Prostate gland (tissue), 2 donors: ENCODE measurements at regions not wholly inside any gene's neighbourhood (a gene's known extent, or its start where the extent isn't known, plus 50 kb on each side); places are given as distances from the start of the nearest gene placed in this dataset.

Experiments used
- DNase-seq: peaks from one replicate; pipeline ENCODE4 v3.0.0-alpha.2; 2019; ENCODE audit warnings: low spot score
- H3K27ac ChIP-seq, 2 donors: fragments of 200-600 bp; sonication (generic); 2 replicates each; pipeline ENCODE4 v1.5.1; 2017 to 2019
- H3K27me3 ChIP-seq: fragments of 200-600 bp; sonication (generic); replicated peaks from 2 replicates; pipeline ENCODE4 v1.5.1; 2019; ENCODE audit not compliant: insufficient read depth
- H3K36me3 ChIP-seq, 2 donors: fragments of 200-600 bp; sonication (generic); 1 replicate in 1 of 2; 2 replicates in 1 of 2; pipeline versions ENCODE4 v1.5.1 to v1.8.1; 2017 to 2019
- H3K4me1 ChIP-seq: fragments of 200-600 bp; sonication (generic); replicated peaks from 2 replicates; pipeline ENCODE4 v1.5.1; 2019
- H3K4me3 ChIP-seq, 2 donors: fragments of 200-600 bp; sonication (generic); 2 replicates each; pipeline ENCODE4 v1.5.1; 2017 to 2019
- H3K9me3 ChIP-seq: fragments of 200-600 bp; sonication (generic); 2 replicates; pipeline ENCODE4 v1.5.1; 2017
- POLR2A ChIP-seq: fragments of 450-650 bp; IDR thresholded peaks from one replicate; pipeline ENCODE4 v1.6.1; 2016; ENCODE audit warnings: antibody characterized with exemption, mild to moderate bottlenecking
- POLR2AphosphoS5 ChIP-seq: sonication (generic); formaldehyde crosslinking; IDR thresholded peaks from one replicate; pipeline ENCODE4 v1.6.1; 2017; ENCODE audit warnings: antibody characterized with exemption
- WGBS: methylation state at CpG from one replicate; pipeline ENCODE4 v1.1.5; 2018; 5-methylcytosine and 5-hydroxymethylcytosine counted together
- intact Hi-C: fragments of 100-400 bp; cut with DNase I; formaldehyde crosslinking; loops from one replicate; pipeline ENCODE4 v1.14.2; 2022
- TF ChIP-seq, protein P1 (sequence below), 4 experiments: fragments of 200-600 bp in 2 of 4; fragments of 450-650 bp in 2 of 4; sonication (generic) in 2 of 4; IDR thresholded peaks; 1 replicate in 3 of 4; 2 replicates in 1 of 4; pipeline ENCODE4 v1.5.1; 2016 to 2019; ENCODE audit warnings: antibody characterized with exemption in 4 of 4, mild to moderate bottlenecking in 2 of 4, moderate library complexity in 2 of 4

DNA sequence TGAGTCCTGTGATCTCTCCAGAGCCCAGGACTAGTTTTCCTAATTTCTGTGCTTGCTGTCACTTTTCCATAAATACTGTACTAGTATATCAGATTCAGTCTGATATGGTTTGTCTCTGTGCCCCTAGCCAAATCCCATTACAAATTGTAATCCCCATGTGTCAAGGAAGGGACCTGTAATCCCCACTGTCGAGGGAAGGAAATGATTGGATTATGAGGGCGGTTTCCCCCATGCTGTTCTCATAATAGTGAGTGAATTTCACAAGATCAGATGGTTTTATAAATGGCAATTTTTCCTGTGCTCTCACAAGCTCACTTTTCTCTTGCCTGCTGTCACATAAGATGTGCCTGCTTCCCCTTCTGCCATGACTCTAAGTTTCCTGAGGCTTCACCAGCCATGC lies 54.8 kb upstream of the IFRD1 start:
- no peak for DNase-seq
- no peak overlapping the region for H3K4me3 ChIP-seq
- H3K4me1 ChIP-seq, result no peaks in the 10 kb centered on the region
- no peaks in the 10 kb centered on the region for H3K36me3 ChIP-seq
- TF ChIP-seq, protein P1, sequence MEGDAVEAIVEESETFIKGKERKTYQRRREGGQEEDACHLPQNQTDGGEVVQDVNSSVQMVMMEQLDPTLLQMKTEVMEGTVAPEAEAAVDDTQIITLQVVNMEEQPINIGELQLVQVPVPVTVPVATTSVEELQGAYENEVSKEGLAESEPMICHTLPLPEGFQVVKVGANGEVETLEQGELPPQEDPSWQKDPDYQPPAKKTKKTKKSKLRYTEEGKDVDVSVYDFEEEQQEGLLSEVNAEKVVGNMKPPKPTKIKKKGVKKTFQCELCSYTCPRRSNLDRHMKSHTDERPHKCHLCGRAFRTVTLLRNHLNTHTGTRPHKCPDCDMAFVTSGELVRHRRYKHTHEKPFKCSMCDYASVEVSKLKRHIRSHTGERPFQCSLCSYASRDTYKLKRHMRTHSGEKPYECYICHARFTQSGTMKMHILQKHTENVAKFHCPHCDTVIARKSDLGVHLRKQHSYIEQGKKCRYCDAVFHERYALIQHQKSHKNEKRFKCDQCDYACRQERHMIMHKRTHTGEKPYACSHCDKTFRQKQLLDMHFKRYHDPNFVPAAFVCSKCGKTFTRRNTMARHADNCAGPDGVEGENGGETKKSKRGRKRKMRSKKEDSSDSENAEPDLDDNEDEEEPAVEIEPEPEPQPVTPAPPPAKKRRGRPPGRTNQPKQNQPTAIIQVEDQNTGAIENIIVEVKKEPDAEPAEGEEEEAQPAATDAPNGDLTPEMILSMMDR (IDR thresholded peaks at IDR 0.05), result no peak
- WGBS, result 76% methylated on average over 2 of the region's 2 CpGs
- no peaks in the 10 kb centered on the region for H3K9me3 ChIP-seq
- intact Hi-C loops, result loop anchor here (10.0 kb wide), 1 partner anchor 531 kb away; no protein-coding TSS in a partner anchor
- H3K27ac ChIP-seq, result no peak overlapping the region
- no peaks in the 10 kb centered on the region for H3K27me3 ChIP-seq

DNA sequence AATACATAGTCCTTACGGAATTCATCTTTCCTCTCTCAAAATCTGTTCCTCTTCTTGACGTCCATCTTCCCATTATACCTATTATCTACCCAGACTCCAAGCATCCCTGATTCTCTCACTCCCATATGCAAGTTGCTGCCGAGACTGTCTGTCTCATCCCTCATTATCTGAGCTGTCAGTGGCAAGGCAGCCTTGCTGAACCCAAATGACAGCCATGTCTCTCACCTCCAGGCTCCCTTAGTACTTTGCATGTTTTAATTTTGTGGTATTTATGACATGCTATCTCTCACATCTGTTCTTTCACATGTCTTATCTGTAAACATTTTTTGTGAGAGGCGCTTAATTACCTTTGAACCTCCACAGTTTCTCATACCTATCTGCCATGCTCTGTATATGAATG lies 54.4 kb upstream of the IFRD1 start:
- TF ChIP-seq, protein P1 (IDR thresholded peaks at IDR 0.05), result no peak
- TF ChIP-seq POLR2A (no peak), POLR2AphosphoS5 (no peak)
- DNase-seq, result no peak
- Histone ChIP-seq H3K27ac (no peak overlapping the region), H3K4me3 (no peak overlapping the region), H3K4me1 (no peaks in the 10 kb centered on the region), H3K36me3 (no peaks in the 10 kb centered on the region), H3K9me3 (no peaks in the 10 kb centered on the region), H3K27me3 (no peaks in the 10 kb centered on the region)
- intact Hi-C loops, result loop anchor here (10.0 kb wide), 1 partner anchor 531 kb away; no protein-coding TSS in a partner anchor
- WGBS, result 77% methylated on average over 4 of the region's 4 CpGs

DNA sequence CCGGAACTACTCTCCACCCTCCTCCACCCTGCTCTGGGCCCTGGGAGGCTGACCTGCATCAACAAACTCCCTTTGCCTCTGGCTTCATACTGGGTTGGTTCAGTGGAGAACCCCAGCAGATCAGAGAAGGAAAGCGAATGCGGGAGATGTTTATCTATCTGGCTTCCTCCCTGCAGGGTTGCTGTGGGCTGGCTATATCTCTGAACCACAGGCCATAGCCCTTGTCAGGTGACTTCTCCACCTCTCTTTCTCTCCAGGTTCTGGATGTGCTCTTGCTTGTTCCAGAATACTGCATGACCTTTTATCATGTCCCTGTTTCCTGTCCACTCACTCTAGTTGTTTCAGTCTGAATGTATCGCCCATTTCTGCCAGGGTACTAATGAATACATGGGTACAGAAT lies 51.7 kb upstream of the IFRD1 start:
- intact Hi-C loops, result loop anchor here (10.0 kb wide), 1 partner anchor 534 kb away; no protein-coding TSS in a partner anchor
- Histone ChIP-seq H3K4me1 (no peaks in the 10 kb centered on the region), H3K27me3 (no peaks in the 10 kb centered on the region), H3K27ac (no peak overlapping the region), H3K4me3 (no peak overlapping the region), H3K36me3 (no peaks in the 10 kb centered on the region), H3K9me3 (no peaks in the 10 kb centered on the region)
- no peak for DNase-seq
- TF ChIP-seq POLR2A, result no peak
- no peak for TF ChIP-seq POLR2AphosphoS5
- TF ChIP-seq, protein P1 (IDR thresholded peaks at IDR 0.05), result no peak
- WGBS, result 62% methylated on average over 4 of the region's 4 CpGs

DNA sequence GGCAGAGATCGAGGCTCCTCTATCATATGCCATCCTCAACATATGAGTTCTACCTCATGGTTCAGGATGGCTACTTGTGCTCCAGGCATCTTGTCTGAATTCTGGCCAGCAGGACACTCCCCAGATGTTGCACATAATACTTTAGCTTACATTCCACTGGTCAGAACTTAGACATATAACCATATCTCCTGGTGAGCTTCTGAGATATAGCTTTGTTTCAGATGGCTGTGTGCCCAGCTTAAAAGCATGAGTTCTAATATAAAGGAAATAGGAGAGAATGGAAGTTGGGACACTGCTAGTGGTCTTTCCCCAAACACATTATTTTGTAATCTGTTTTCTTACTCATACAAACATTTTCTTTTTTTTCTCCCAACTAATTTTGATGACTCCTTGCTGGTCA lies 50.8 kb upstream of the IFRD1 start:
- 100% methylated on average over 1 of the region's 1 CpG for WGBS

DNA sequence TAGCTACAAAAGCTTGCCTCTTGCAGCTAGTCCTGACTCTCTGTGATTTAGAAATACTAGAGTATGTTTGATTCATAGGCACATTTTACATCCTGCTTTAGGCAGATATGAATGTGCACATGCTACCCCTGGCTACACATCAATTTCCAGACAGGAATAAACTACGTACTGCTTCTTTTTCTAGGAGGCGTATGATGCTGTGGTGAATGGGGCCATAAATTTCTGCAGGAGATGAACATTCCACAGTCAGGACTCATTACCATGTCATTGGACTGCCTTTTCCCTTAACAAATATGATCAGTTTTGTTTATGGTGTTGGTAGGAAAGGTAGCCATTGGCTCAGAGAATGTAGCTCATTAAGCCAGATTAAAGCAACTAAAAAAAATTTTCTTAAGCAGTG lies 50.1 kb upstream of the IFRD1 start:
- H3K9me3 ChIP-seq, result no peaks in the 10 kb centered on the region
- 38% methylated on average over 2 of the region's 2 CpGs for WGBS
- TF ChIP-seq POLR2AphosphoS5, result no peak
- TF ChIP-seq, protein P1 (IDR thresholded peaks at IDR 0.05), result no peak
- TF ChIP-seq POLR2A, result no peak
- no peaks in the 10 kb centered on the region for H3K4me1 ChIP-seq
- H3K27me3 ChIP-seq, result no peaks in the 10 kb centered on the region
- no peak for DNase-seq
- intact Hi-C loops, result loop anchor here (10.0 kb wide), 1 partner anchor 555 kb away; no protein-coding TSS in a partner anchor
- no peak overlapping the region for H3K27ac ChIP-seq
- H3K36me3 ChIP-seq, result no peaks in the 10 kb centered on the region
- H3K4me3 ChIP-seq, result no peak overlapping the region

More for the DNA sequence above, 50.8 kb upstream of the IFRD1 start:
- Histone ChIP-seq H3K9me3 (no peaks in the 10 kb centered on the region), H3K27ac (no peak overlapping the region), H3K36me3 (no peaks in the 10 kb centered on the region), H3K27me3 (no peaks in the 10 kb centered on the region), H3K4me3 (no peak overlapping the region), H3K4me1 (no peaks in the 10 kb centered on the region)
- intact Hi-C loops, result loop anchor here (10.0 kb wide), 1 partner anchor 535 kb away; no protein-coding TSS in a partner anchor
- TF ChIP-seq, protein P1 (IDR thresholded peaks at IDR 0.05), result no peak
- TF ChIP-seq POLR2AphosphoS5 (no peak), POLR2A (no peak)
- DNase-seq, result no peak
